HG02678 (cell line): ENCODE measurements at regions not wholly inside any gene's neighbourhood (a gene's known extent, or its start where the extent isn't known, plus 50 kb on each side); places are given as distances from the start of the nearest gene placed in this dataset.
"Not testable (repeated sequence)": the region's sequence is repeated elsewhere in the genome, so short reads cannot be mapped to it uniquely, and the experiment has no call there.

Experiments used
- ATAC-seq: cut with Tn5 transposase; IDR thresholded peaks from one replicate; pipeline ENCODE4 v1.9.1; 2021; ENCODE audit warnings: mild to moderate bottlenecking, moderate library complexity; ENCODE audit not compliant: unreplicated experiment

DNA sequence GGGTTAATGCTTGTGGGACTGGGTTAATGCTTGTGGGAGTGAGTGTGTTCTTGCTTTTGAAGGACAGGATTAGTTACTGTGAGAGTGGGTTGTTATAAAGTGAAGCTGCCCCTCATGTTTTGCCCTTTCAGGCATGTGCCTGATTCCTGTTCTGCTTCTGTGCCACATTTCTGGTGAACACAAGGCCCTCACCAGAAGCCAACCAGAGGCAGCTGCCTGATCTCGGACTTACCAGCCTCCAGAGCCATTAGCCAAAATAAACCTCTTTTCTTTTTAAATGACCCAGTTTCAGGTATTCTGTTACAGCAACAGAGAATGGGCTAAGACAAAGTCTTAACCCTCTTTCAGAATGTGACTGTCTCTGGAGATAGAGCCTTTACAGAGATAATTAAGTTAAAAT is 113.3 kb upstream of the TMTC4 start:
- no peak for ATAC-seq

DNA sequence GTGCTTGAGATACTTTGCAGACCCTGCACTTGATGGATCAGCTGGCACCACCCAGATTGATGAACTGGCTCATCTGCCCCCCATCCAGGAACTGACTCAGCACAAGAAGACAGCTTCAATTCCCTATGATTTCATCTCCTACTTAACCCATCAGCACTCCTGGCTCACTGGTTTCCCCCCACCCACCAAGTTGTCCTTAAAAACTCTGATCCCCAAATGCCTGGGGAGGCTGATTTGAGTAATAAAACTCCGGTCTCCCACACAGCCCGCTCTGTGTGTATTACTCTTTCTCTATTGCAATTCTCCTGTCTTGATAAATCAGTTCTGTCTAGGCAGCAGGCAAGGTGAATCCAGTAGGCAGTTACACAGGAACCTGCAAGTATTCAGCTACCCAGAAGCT is 102.1 kb upstream of the TMTC4 start:
- ATAC-seq, result not testable (repeated sequence)

DNA sequence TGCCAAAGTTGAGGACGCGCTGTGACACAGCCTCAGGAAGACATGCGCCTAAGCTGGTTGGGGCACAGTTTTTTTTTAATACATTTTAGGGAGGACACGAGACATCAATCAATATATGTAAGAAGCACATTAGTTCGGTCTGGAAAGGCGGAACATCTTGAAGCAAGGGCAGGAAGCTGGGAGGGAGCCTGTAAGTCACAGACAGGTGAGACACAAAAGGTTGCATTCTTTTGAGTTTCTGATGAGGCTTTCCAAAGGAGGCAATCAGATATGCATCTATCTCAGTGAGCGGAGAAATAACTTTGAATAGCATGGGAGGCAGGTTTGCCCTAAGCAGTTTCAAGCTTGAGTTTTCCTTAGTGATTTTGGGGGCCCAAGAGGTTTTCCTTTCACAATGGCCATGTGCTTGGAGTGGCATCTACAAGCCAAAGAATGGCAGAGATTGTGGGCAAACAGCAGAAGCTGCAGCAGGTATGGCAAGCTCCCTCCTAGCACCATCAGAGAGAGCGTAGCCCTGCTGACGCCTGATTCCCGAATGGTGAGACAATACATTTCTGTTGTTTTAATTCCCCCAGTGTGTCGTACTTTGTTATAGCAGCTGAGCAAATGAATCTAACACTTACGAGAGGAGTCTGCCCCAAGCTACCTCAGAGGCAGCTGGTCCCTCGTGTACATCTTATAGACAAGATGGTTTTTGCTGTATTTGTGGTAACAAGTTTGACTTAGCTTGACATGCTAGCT is 99.5 kb upstream of the TMTC4 start:
- ATAC-seq, result no peak

DNA sequence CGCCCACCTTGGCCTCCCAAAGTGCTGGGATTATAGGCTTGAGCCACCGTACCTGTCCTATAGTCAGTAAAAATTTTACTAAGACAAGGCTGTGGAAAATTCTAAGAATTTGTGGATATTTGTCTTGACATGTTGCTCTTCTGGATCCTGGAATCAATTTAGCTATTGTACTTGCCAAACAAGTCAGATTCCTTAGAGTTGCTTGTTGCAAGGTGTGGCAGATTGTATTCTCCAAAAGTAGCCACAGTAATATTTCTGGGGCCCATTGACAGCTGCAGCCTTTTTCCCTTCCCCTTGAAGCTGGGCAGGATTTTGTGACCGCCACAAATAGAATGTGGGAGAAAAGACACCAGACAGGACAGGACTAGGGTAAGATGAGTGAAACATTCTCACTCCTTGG is 98.8 kb upstream of the TMTC4 start:
- ATAC-seq, result no peak

DNA sequence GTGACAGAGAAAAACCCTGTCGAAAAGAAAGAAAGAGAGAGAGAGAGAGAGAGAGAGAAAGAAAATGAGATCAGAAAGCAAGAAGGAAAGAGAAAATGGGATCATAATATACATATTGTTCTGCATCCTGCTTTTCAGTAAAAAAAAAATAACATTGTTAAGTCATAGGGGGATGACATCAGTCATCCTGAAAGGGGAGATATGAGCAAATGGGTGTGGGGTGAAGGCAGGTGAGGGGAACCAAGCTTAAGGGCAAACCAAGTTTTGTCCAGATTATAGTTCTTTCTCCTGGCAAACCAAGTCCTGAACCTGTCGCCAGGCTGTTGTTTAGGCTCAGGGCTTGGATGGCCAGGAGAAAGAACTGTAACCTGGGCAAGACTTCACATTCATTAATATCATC is 92.6 kb upstream of the TMTC4 start:
- ATAC-seq, result no peak

DNA sequence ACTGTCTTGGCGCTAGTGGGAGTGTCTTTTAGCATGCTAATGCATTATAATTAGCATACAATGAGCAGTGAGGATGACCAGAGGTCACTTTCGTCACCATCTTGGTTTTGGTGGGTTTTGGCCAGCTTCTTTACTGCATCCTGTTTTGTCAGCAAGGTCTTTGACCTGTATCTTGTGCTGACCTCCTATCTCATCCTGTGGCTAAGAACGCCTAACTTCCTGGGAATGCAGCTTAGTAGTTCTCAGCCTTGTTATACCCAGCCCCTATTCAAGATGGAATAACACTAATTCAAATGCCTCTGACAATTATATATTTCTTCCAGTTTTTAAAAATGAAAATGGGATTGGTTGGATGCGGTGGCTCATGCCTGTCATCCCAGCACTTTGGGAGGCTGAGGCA is 92.0 kb upstream of the TMTC4 start:
- not testable (repeated sequence) for ATAC-seq

DNA sequence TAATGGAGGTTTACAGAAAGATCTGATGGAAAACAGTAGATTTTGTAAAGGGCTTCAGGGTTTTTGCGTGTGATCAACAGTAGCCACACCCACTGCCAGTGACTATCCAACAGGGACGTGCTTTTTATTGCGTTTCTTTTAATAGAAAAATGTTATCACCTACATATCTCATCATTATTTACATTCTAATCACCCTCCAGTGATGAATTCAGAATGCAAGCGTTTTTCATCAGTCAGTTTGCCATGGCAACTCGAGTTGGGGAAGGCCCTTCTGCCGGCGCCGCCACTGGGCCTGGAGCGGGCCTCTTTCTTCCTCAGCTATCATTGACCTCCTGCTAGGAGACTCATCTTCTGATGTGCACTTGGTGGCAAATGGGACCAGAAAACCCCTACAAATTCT is 90.3 kb upstream of the TMTC4 start:
- ATAC-seq, result no peak

DNA sequence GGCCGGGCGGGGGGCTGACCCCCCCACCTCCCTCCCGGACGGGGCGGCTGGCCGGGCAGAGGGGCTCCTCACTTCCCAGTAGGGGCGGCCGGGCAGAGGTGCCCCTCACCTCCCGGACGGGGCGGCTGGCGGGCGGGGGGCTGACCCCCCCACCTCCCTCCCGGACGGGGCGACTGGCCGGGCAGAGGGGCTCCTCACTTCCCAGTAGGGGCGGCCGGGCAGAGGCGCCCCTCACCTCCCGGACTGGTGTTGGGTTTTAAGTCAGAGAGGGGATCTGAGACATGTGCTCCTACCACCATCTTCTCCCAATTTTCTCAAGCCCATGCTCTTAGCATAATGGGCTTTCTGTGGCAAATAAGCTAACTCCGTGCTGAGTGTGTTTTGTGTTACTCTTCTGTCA is 87.5 kb upstream of the TMTC4 start:
- ATAC-seq, result not testable (repeated sequence)

DNA sequence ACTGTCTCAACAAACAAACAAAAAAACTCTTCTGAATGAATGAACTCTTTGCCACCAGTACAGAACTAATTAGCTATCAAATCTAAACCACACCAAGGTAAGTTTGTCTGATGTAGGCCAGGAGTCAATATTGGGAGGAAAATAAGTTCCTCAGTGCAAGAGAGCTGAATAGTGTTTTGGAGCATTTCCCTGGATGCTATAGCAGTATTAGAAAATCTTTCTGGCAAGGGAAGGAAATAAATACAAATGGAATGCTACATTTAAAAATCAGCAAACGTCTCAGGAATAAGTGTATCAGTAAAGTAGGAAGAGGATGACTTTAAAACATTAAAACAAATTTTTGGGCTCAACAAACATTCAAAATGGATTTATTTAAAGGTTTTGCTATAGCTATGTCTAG is 81.3 kb upstream of the TMTC4 start:
- ATAC-seq, result no peak

DNA sequence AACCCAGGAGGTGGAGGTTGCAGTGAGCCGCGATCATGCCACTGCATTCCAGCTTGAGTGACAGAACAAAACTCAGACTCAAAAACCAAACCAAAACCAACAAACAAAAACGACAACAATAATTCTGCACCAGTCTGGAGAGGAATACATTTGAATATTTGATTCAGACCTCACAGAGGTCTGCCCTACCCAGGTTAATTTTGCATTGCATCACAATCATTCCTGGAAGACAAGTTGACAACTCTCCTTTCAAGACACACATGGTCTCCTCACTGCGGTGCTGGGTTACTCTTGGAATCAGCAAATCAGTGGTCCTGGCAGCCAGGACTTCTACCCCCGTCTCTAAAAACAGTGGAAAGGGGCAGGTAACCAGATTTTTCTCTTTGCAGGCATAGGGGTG is 79.9 kb upstream of the TMTC4 start:
- no peak for ATAC-seq

DNA sequence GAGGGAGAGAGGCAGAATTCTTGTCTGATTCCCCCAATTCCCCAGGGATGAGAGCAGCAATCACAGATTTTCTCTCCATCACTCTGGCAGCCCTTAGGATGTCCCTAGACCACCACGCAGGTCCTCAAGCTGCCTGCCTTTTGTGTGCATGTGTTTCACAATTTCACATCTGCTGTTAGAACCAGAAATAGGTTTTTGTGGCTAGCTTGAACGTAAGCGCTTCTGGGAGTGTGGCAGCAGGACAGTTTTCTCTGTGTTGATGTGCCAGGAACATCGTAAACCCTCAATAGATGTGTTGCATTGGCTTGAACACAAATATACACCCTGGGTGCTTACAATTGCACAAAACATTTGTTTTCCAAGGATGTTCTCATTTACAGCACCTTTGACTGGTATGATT is 78.8 kb upstream of the TMTC4 start:
- no peak for ATAC-seq

DNA sequence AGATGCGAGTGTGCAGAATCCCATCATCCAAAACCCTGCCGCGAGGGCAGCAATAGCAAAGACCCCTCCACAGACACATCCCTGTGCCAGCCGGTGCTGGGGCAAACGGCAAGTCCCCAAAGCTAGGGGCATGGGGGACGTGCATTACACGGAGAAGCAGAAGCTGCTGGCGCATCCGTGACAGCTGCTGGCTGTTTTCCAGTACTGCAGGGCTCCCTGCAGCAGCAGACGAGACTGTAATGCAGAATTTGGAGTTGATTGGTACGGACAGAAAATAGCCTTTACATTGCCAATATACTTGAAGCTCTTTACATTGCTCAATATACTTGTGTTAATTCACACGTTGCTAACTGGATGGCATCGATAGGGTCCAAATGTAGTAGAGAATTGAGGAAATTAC is 77.2 kb upstream of the TMTC4 start:
- no peak for ATAC-seq

DNA sequence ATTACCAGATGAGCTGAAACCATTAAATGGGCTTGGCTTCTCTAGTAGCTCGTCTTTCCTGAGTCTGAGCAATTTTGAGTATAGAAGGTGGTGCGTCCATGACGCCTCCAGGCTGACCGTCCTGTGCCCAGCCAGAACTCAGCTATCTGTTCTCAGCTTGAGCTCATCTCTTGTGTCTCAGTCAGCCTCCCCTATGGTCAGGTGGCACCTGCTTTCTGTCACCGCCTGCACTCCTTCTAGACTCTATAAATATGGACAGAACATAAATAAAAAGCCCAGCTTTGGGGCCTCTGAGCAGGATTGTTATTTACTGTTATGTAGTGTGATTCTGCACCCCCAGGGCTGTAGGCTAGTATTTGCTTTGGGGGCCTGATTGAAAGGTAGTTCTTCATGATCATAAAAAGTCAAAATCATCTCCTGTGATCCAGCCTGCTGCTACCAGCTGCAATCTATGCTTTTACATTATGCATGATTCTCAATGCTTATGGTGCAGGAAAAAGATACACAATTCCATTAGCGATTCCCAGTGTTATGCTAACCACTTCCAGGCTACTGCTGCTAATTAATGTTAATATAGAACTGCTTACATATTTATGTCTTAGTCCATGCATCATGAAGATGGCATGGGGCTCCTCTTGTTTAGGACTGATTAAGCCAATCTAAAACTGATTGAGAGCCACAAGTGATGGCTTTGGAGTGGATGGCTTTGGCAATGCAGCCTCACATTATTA is 72.5 kb upstream of the TMTC4 start:
- ATAC-seq, result no peak

DNA sequence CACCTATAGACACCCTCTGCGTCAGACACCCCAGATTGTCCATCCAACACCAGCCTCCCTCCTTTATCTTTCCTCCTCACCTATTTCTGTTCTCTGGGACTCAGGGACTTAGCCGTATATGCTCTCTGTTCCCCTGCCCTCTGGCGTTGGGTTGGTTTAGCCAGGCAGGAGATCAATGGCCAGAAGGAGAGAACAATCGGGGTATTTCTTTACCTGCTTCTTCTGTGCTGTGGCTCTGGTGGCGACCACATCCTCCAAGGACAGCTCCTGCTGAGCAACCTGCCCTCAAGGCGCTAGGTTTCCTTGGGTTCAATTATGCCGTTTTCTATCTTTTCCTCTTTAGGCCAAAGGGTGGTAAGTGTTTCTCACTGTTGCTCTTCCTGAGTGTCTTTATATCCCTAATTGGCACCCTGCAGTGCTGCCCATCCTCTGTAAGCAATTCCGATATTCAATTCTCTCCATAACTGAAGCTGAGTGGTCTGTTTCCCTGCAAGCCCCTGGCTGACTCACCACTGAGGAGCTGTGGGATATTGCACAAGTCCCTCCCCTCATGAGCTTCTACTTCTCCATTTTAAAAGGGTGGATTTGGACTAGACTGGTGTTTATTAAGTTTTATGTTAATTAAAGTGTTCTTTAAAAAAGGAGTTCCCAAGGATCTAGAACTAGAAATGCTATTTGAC is 63.7 kb upstream of the TMTC4 start:
- ATAC-seq, result no peak

DNA sequence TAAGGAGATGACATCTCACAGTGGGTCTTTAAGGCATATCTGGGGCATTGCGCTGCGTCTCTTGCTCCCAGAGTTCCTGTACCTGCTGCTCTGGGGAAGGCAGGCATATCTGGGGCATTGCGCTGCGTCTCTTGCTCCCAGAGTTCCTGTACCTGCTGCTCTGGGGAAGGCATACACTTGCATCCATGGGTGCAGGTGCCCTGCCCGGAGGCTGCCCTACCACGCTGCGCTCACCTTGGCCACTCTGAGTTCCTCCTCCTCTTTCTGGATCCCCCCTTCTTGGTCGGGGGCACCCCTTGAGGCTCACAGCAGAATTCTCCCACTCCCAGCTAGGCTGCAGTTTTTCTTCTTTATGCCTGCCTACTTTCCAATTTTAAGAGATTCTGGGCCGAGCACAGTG is 60.9 kb upstream of the TMTC4 start:
- ATAC-seq, result no peak

DNA sequence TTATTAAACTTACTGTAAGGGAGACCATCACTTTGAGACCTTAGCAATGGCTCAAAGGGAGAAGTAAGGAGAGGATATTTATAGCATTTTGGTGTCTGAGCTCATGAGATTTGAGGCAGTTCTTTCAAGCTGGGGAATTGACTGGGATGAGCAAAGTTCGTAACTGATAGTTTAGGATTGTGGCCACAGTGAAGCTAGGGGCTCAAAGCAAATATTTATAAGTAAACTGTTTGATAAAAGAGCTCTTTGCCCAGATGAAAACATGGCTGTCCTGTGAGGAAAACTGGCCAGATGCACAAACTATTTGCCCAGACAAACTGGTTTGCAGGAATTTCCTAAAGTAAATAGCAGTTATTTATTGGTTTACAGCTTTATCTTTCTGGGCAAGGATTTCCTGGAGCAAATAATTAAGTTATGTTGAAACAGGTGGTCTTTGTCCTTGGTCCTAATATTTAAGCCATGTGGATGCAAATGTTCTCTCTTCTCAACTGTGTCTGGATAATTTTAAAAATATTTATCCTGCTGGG is 59.7 kb upstream of the TMTC4 start:
- no peak for ATAC-seq

DNA sequence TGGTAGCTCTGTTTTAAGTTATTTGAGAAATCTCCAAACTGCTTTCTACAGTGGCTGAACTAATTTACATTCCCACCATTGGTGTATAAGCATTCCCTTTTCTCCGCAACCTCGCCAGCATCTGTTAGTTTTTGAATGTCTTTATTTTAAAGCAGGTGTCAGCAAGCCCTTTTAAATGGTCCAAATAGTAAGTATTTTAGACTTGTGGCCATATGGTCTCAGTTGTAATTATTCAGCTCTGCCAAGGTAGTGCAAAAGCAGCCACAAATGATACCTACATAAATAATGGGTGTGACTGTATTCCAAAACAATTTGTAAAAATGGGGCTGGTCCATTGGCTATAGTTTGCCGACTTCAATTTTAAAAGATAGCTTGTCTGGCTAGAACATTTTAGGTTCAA is 58.7 kb upstream of the TMTC4 start:
- ATAC-seq, result no peak

DNA sequence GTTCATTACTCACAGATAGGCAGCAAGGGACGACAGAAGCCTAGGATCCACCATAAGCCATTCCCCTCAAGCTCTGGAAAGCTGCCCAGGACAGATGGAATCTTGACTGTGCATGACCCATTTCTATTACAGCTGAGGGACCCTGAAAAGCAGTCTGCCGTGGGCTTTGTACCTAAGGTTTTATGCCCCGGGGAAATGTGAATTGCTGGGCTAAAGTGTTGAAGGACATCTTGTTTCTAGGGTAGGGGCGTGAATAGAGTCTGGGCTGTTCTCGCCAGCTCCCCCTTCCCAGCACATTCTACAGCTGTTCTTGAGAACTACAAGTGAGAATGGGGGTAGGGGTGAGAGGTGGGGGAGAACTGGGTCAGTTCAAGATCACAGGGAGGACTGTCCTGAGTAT is 53.6 kb upstream of the TMTC4 start:
- ATAC-seq, result no peak

DNA sequence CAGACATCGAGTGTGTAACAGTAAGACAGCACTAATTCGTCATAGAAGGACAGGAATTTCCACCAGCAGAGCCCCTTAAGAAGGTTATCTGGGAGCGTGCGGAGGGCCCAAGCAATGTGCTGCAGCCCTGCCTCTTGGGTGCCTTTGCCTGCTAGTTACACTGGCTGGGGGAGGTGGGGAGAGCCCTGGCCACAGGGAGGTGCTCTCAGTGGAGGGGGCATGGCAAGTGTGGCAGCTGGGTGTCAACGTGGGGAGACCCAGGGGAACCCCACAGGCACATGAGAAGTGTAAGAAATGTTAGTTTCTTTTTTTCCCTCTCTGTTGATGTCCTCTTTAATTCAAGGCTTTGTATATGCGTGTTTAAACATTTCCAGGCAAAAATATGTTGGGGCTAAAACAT is 50.9 kb upstream of the TMTC4 start:
- ATAC-seq, result no peak

DNA sequence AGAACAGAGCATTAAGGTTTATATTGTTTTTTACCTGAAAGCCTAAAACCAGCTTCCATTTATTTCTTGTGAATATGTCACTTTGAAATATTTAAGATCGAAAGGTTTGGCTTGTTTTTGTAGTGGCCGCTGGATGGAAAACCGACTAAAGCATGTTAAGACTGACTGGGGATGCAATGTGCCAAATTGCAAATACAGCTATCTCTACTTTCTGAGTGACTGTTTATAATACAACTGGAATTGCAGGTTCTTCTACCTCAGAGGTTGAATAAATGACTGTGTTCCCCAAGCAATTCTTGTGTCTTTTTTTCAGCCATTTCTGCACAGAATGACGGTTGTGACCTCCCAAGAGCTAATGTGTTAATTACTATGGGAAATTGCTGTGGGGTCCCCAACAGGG is 50.0 kb upstream of the TMTC4 start:
- ATAC-seq, result no peak
